Fibroblast of the aortic adventitia (primary cell): ENCODE measurements at regions not wholly inside any gene's neighbourhood (a gene's known extent, or its start where the extent isn't known, plus 50 kb on each side); places are given as distances from the start of the nearest gene placed in this dataset.

Experiments
- DNase-seq: peaks from one replicate; pipeline ENCODE4 v3.0.0-alpha.2; 2010; ENCODE audit warnings: low read depth
- H3K4me3 ChIP-seq: 2 replicates; pipeline ENCODE4 v1.5.1; 2011; ENCODE audit warnings: low read depth, mild to moderate bottlenecking, control low read depth, low read length, moderate library complexity
- TF ChIP-seq, protein P1 (sequence below): IDR thresholded peaks from 2 replicates; pipeline ENCODE4 v1.5.1; 2011; ENCODE audit warnings: mild to moderate bottlenecking, low read length, control low read depth, inconsistent platforms; ENCODE audit not compliant: insufficient read depth

DNA sequence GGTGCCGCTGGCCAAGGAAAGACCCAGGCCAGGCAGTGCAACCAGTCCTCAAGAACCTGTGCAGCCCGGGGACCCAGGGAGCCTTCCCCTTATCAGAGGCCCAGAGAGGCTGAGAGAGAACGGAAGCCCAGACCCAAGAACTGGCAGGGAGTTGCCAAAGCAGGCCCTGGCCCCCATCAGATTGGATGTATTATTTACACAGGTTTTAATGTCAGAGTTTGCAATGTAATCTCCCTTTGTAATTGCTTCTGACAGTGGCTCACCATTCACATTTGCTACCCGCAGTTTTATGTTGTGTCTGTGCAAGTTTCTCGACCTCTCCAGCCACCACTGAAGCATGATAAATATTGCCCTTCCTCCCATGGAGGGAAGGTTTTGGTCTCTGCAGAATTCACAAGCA lies 660.9 kb downstream of the LIG4 start:
- no peak overlapping the region for H3K4me3 ChIP-seq
- DNase-seq = no peak
- TF ChIP-seq, protein P1, sequence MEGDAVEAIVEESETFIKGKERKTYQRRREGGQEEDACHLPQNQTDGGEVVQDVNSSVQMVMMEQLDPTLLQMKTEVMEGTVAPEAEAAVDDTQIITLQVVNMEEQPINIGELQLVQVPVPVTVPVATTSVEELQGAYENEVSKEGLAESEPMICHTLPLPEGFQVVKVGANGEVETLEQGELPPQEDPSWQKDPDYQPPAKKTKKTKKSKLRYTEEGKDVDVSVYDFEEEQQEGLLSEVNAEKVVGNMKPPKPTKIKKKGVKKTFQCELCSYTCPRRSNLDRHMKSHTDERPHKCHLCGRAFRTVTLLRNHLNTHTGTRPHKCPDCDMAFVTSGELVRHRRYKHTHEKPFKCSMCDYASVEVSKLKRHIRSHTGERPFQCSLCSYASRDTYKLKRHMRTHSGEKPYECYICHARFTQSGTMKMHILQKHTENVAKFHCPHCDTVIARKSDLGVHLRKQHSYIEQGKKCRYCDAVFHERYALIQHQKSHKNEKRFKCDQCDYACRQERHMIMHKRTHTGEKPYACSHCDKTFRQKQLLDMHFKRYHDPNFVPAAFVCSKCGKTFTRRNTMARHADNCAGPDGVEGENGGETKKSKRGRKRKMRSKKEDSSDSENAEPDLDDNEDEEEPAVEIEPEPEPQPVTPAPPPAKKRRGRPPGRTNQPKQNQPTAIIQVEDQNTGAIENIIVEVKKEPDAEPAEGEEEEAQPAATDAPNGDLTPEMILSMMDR = no peak

DNA sequence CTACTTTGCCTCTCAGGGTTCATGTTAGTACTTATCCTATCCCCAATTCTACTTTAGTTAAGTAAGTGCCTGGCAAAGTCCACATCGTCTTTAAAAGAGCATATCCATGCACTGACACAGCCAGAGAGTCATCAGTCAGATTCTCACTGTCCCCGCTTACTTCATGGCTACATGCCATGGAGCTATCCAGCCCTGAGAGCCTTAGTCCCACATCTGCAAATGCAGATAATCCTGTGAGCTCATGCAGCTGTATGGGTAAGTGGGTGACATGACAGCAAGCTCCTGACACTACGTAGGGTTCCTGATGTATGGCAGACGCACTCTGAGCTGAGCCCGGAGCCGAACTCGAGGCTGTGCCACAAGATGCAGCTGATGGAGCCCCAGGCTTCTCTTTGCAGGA lies 661.5 kb downstream of the LIG4 start:
- no peak for DNase-seq
- TF ChIP-seq, protein P1 = no peak
- H3K4me3 ChIP-seq = no peak overlapping the region

DNA sequence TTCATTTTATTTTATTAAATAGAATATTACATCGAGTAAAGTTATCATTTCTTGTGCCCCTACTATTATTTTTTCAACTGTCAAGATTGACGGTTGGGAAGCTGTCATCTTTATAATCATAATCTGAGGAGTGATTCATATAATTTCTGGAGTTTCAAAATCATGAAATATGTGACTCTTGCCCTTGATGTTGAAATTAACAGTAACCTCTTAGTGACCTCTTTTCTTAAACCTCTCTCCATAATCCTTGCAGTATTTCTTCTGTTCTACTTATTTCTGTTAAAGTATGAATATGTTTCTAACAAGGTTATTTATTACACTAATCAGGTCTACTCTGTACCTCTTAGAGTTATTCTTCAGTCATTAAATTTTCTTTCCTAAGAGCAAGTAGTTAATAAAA lies 663.8 kb downstream of the LIG4 start:
- H3K4me3 ChIP-seq = no peak overlapping the region
- DNase-seq = no peak
- TF ChIP-seq, protein P1 = no peak

DNA sequence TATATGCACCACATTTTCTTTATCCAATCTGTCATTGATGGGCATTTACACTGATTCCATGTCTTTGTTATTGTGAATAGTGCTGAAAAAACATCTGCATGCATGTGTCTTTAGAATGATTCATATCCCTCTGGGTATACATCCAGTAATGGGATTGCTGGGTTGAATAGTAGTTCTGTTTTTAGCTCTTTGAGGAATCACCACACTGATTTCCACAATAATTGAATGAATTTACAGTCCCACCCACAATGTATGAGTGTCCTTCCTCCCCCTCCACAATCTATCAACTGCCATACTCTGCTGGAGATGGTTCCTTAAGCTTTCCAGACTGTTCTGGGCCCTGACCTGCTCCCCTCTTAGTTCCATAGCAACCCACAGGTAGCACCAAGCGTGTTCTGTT lies 667.0 kb downstream of the LIG4 start:
- TF ChIP-seq, protein P1 = no peak
- no peak for DNase-seq
- no peak overlapping the region for H3K4me3 ChIP-seq

DNA sequence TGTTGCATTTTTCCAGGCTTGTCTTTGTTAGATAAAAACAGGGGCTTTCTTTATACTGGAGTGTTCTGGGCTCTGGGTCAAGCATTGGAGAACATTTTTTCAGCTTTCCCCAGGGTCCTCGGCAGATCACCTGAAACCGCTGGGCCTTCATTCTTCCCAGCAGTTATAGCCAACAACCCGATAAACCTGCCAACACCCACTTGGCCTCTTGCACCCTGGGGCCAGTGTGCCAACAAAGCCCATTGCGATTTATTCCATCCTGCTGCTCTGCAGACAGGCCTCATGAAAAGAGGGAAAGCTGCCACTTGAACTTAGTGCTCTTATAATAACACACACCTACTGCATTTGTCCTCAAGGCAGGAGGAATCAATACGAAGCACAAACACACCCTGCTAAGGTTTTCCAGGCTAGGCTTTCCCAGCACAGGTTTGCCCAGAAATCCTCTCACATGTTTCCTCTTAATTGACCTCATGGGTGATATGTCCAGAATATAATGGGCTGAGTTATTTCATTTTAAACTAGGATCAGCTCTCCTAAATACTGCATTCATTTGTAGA lies 669.3 kb downstream of the LIG4 start:
- no peak for DNase-seq
- H3K4me3 ChIP-seq = no peak overlapping the region
- TF ChIP-seq, protein P1 = no peak

DNA sequence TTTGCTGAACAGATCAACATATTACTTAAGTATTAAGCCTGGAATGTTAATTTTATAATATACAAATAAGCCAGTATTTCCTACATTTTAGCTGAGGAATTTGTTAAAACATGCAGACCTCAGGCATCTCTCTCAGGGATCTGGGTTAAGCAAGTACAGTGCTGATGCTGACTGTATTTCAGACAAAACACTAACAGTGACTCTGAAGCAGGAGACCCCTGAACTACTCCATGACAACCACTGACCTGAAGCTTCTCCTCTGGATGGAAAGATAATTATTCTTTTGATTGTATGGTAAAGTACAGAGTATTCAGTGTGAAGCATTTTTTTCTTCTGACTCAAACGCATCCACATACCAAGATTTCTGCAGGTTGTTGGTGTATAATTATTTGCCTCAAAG lies 680.8 kb downstream of the LIG4 start:
- DNase-seq = no peak
- H3K4me3 ChIP-seq = no peak overlapping the region
- TF ChIP-seq, protein P1 = no peak

DNA sequence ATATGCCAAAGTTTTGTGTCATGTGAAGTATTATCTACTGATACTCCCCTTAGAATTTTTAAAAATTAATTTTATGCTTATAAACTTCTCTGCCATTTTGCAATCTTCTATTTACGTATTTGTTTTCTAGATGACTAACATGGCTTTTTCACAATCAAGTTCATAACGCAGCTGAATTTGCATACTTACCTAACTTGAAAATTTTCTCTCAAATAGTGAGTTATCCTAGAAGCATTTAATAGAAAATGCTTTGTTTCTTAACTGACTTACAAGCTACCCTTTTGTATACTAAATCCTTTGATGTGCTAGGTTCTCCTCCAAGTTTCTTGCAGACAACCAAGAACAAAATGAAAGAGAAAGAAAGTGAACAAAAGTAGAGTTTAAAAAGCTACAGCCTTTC lies 683.5 kb downstream of the LIG4 start:
- no peak for DNase-seq
- H3K4me3 ChIP-seq = no peak overlapping the region

More for the DNA sequence above, 683.5 kb downstream of the LIG4 start:
- TF ChIP-seq, protein P1 = no peak
